ENCODE measurements at regions not wholly inside any gene's neighbourhood (a gene's known extent, or its start where the extent isn't known, plus 50 kb on each side); places are given as distances from the start of the nearest gene placed in this dataset.

DNA sequence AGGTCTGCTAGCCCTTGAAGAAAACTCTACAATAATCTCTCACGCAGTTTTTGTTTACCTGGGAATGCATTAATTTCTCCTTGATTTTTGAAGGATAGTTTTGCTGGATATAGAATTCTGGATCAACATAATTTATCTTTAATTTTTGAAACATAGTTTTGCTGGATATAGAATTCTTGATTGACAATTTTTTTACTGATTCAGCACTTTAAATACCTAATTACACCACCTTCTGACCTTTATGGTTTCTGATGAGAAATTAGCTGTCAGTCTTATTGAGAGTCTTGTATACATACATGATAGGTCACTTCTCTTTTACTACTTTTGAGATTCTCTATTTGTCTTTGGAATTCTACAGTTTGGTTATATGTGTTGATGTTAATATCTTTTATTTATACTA is 741.6 kb downstream of the FGF9 start:
- Mint-ChIP-seq H3K4me3 (no peak overlapping the region), H3K27ac (no peak overlapping the region), H3K4me1 (no peaks in the 10 kb centered on the region), H3K27me3 (no peaks in the 10 kb centered on the region), H3K36me3 (no peaks in the 10 kb centered on the region), H3K9me3 (peaks cover 24% of the 10 kb centered on the region)
- no peak for DNase-seq

DNA sequence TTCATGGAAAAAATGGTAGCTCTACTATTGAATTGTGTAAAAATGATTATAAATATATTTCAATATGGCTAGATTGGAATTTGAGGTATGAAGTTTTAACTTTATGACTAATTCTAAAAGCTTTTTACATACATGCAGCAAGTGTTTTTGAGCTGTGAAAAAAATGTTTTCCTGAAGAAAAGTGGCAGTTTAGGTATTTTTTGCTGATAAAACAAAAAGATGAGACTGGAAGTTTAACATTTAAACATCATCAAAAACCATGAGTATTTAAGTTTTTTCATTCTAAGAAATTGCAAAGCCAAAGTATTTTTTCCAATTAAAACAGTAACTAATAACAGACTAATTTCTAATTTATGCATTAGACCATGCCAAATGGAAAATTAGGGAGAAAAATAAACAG is 751.1 kb downstream of the FGF9 start:
- Mint-ChIP-seq H3K27ac (no peak overlapping the region), H3K9me3 (no peaks in the 10 kb centered on the region), H3K36me3 (no peaks in the 10 kb centered on the region), H3K27me3 (no peaks in the 10 kb centered on the region), H3K4me1 (no peaks in the 10 kb centered on the region), H3K4me3 (no peak overlapping the region)
- DNase-seq: no peak

DNA sequence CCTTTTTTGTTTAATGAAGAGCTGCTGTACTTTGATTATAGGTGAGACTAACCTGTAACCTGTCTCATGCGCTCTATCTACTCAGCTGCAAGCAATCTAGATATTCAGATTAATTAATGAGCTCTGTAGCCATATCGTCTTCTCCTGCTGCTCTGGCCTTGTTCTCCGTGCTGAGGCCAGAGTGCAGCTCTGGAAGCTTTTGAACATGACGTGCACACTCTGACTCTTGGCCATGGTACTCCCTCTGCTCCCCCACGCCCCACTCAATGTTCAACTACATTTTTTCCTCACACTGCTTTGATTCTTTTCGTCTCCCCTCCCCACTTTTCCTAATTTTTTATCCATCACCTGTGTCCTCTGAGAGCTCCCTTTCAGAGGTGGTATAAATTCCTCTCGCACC is 751.8 kb downstream of the FGF9 start:
- Mint-ChIP-seq H3K4me3 (no peak overlapping the region), H3K9me3 (no peaks in the 10 kb centered on the region), H3K36me3 (no peaks in the 10 kb centered on the region), H3K27ac (no peak overlapping the region), H3K4me1 (no peaks in the 10 kb centered on the region), H3K27me3 (no peaks in the 10 kb centered on the region)
- DNase-seq: no peak

DNA sequence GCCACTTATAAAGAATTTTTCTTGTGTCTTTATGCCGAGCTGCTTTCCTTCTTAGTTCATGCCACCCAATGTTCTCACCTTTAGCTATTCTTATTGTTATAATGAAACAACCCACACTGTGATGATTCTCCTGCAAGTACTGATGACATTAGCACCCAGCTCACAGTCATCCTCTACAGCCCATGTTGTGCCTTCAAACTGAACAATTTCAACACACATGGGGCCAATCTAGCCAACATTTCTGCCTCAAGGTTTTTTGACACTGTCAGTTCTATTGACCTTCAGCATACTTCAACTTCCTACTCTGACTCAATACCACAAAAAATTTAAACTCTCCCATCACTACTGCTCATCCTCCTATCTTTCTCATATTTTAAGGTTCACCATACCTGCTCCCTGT is 752.4 kb downstream of the FGF9 start:
- Mint-ChIP-seq H3K9me3 (no peaks in the 10 kb centered on the region), H3K27ac (no peak overlapping the region), H3K36me3 (no peaks in the 10 kb centered on the region), H3K4me3 (no peak overlapping the region), H3K4me1 (no peaks in the 10 kb centered on the region), H3K27me3 (no peaks in the 10 kb centered on the region)
- no peak for DNase-seq

DNA sequence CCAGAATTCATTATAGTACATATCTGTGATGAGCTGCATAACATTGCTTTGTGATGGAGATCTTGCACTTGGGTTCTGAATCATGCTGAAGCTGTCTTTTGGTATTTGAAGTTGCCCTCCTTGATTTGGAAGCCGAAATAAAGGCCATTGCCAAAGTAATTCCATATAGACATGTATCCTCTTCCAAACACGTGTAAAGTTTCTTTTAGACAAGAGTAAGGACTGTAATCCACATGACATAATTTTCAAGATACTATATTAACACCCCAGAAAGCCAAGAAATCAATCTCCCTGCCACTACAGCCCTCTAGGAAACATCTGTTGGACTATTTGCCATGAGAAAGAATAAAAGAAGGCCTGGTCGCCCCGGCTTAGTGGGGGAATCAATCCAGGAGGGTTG is 754.2 kb downstream of the FGF9 start:
- Mint-ChIP-seq H3K36me3 (no peaks in the 10 kb centered on the region), H3K4me1 (no peaks in the 10 kb centered on the region), H3K27ac (no peak overlapping the region), H3K27me3 (no peaks in the 10 kb centered on the region), H3K4me3 (no peak overlapping the region), H3K9me3 (no peaks in the 10 kb centered on the region)
- no peak for DNase-seq

DNA sequence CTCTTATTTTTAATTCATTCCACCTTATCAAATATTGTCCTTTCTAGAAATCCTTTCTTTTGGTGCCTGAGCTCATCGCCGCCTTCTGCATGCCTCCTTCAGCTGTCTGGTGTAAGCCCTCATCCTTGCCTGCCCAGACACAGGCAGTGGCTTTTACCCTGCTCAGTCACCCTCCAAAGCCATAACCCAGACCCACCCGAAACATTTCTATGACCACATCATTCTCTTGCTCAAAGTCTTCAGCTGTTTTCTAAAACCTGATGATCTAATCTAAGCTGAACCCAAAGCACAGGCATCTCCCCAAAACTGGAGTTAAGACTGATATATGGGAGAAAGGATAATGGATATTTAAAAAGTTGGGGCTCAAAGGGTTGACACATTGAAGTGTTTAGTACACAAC is 753.7 kb upstream of the SGCG start:
- Mint-ChIP-seq H3K27me3 (no peaks in the 10 kb centered on the region), H3K27ac (no peak overlapping the region), H3K36me3 (no peaks in the 10 kb centered on the region), H3K9me3 (no peaks in the 10 kb centered on the region), H3K4me1 (no peaks in the 10 kb centered on the region), H3K4me3 (no peak overlapping the region)
- no peak for DNase-seq

DNA sequence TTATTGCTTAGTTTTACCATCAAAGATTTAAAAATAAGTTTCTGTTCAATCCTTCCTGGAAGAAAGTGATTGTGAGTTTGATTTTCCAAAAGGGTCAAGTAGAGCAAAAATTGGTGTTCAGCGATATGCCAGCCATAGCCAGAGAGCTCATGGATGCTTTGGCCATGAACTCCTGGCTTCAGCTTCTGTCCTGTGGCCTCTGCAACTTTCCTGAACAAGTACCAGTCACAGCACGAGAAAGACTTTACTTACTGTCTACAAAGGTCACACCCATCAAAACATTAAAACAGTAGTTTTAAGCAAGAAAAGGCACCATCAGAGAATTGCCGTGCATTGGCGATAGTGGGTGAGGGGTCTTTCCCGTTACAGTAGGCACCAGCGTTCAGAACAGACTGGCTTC is 753.0 kb upstream of the SGCG start:
- Mint-ChIP-seq H3K27me3 (no peaks in the 10 kb centered on the region), H3K36me3 (no peaks in the 10 kb centered on the region), H3K4me1 (no peaks in the 10 kb centered on the region), H3K9me3 (no peaks in the 10 kb centered on the region), H3K27ac (no peak overlapping the region), H3K4me3 (no peak overlapping the region)
- DNase-seq: no peak

DNA sequence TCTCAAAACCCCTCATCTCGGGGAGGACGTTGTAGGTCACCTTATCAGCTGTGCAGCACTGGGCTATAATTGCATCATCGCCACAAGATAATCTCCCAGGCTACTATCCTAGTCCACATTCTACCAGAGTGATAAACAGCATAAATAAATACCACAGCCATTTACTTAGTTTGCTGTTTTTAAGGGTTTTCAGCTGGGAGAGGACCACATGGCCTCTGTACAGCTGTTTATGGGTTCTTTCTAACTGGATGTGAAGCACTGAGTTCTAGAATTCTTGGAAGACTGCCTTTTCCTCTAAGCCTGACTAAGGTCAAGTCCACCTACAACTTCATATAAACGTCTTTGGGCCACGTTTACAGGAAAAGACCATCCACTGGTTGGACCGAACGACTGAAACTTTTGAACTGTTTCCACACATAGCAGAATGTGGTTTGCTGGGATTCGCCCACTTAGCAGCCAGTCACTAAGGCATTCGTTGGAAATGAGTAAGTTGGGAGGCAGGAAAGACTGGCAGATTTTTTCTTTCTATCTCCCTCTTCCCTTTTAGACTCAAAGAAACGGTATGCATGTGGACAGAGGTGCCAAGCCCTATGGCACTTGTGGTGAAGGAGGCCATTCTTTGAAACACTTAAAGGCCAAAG is 752.5 kb upstream of the SGCG start:
- no peak overlapping the region for H3K4me3 Mint-ChIP-seq
- no peaks in the 10 kb centered on the region for H3K4me1 Mint-ChIP-seq
- no peaks in the 10 kb centered on the region for H3K36me3 Mint-ChIP-seq
- no peak for DNase-seq
- H3K9me3 Mint-ChIP-seq: no peaks in the 10 kb centered on the region
- no peaks in the 10 kb centered on the region for H3K27me3 Mint-ChIP-seq
- H3K27ac Mint-ChIP-seq: no peak overlapping the region

DNA sequence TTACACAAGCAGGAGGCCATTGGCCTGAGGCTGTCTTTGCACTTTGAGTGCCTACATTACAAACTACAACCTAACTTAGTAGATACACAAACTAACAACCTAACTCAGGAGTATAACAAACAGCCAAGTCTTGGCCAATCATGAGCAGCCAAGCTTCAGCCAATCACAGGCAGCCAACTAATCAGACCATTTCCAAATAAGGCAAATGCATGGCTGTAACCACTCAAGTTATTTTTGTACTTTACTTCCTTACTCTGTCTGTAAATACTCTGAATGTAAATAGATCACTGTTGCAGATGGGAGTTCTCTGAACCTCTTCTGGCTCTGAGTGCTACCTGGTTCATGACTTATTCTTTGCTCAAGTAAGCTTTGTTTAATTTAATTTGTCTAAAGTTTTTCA is 748.1 kb upstream of the SGCG start:
- Mint-ChIP-seq H3K27ac (no peak overlapping the region), H3K27me3 (no peaks in the 10 kb centered on the region), H3K4me1 (no peaks in the 10 kb centered on the region), H3K36me3 (no peaks in the 10 kb centered on the region), H3K4me3 (no peak overlapping the region), H3K9me3 (no peaks in the 10 kb centered on the region)
- DNase-seq: no peak

DNA sequence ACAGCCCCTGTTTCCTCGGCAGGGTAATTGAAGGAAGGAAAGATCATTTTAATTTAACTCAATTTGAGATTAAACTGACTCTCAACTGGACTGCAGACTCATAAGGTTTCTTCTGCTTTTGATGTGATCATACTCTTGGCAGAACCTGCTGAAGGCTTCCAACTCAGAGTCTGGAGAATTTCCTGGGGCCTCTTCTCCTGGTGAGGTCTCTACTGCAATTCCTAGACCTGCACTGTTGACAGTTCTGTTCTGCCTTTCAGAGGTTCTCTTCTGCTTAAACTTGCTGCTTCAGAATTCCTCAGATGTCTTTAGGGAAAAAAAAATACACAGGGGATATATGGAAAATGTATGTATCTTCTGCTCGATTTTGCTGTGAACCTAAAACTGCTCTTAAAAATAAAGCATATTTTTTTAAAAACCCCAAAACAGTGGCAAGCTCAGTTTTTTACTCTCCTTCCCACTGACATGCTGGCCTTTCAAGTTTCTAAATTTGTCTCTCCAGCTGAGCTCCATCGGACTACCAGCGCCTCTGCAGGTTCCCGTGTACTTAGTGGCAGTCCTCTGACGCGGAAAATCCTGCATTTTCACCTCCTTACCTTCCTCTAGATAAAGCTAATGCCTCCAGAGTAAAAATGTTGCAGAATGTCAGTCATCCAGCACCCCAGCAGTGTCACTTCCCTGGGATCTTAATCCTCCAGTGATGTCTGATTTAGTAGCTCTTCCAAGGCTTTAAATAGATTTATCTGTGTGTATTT is 733.5 kb upstream of the SGCG start:
- no peak overlapping the region for H3K4me3 Mint-ChIP-seq
- H3K4me1 Mint-ChIP-seq: no peaks in the 10 kb centered on the region
- H3K36me3 Mint-ChIP-seq: no peaks in the 10 kb centered on the region
- no peak overlapping the region for H3K27ac Mint-ChIP-seq
- H3K9me3 Mint-ChIP-seq: peaks cover 2% of the 10 kb centered on the region
- H3K27me3 Mint-ChIP-seq: no peaks in the 10 kb centered on the region
- DNase-seq: no peak

DNA sequence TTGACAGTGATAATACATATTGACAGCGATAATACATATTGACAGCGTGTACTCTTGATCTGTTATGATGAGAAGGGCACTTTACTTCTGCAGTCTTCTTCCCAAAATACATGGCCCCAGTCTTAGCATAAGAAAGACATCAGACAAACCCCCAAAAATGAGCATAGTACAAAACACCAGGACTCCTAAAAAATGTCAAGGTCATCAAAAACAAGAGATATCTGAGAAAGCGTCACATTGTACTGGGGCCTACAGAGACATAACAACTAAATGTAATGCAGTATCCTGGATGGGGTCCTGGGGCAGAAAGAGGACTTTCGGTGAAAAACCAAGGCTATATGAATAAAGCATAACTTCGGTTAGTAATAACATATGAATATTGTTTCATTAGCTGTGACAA is 731.5 kb upstream of the SGCG start:
- H3K27ac Mint-ChIP-seq: no peak overlapping the region
- H3K4me1 Mint-ChIP-seq: no peaks in the 10 kb centered on the region
- no peak for DNase-seq
- H3K4me3 Mint-ChIP-seq: no peak overlapping the region
- H3K27me3 Mint-ChIP-seq: no peaks in the 10 kb centered on the region
- no peaks in the 10 kb centered on the region for H3K9me3 Mint-ChIP-seq
- H3K36me3 Mint-ChIP-seq: no peaks in the 10 kb centered on the region

DNA sequence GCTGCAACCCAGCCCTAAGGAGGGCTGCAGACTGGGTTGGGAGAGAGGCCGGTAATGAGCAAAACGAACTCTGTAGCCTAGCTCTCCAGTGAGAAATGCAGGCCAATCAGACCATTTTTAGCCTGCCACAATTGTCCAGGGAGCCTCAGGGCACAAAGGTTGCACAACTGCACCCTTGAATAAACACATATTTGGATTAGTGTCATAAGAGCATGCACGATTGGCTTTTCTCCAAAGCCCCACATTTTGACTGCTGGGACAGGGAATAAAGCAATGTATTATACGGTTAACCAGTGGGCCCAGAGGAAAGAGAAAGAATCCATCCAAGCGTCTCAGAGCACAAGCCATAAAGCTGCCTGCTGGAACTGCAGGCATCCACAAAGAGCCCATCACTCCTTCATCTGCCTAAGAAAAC is 729.4 kb upstream of the SGCG start:
- no peak overlapping the region for H3K27ac Mint-ChIP-seq
- H3K4me1 Mint-ChIP-seq: no peaks in the 10 kb centered on the region
- no peaks in the 10 kb centered on the region for H3K27me3 Mint-ChIP-seq
- H3K4me3 Mint-ChIP-seq: no peak overlapping the region
- no peaks in the 10 kb centered on the region for H3K36me3 Mint-ChIP-seq
- H3K9me3 Mint-ChIP-seq: no peaks in the 10 kb centered on the region
- no peak for DNase-seq

DNA sequence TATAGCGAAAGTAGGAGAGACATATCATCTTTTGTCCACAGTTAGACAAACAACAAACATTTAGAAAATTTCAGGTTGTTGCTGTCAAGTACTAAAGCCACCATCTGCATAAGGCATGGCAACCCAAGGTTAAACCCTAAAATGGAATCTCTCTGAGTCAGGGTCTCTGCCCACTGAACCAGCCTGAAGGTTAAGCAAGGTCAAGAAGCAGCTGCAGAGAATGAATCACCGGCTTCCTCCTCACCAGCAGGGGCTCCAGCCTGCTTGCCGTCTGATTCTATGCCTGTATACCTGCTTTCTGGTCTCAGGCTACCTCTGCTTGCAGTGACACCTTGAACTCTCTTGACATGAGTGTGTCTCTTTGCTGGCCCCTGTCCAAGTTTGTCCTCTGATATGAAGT is 726.2 kb upstream of the SGCG start:
- Mint-ChIP-seq H3K27me3 (no peaks in the 10 kb centered on the region), H3K9me3 (no peaks in the 10 kb centered on the region), H3K27ac (no peak overlapping the region), H3K36me3 (no peaks in the 10 kb centered on the region), H3K4me3 (no peak overlapping the region), H3K4me1 (no peaks in the 10 kb centered on the region)
- no peak for DNase-seq

DNA sequence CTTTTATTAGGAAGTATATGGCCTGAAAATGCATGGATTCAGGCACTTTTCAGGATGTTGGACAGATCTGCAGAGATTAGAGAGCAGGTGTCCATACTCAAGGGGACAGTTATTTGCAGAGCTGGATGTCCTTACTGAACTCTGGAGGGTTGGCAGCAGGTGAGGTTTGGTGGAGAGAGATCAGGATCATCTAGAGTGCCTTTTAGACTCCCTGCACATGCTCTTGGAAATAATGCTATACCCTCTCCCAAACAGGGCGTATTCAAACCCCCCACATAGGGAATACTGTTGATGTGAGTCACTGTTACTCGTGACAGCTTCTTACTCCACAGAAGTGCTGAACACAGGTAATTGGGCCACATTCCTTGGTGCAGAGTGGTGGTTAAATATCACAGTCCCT is 725.7 kb upstream of the SGCG start:
- Mint-ChIP-seq H3K9me3 (no peaks in the 10 kb centered on the region), H3K4me3 (no peak overlapping the region), H3K27me3 (no peaks in the 10 kb centered on the region), H3K4me1 (no peaks in the 10 kb centered on the region), H3K36me3 (no peaks in the 10 kb centered on the region), H3K27ac (no peak overlapping the region)
- DNase-seq: no peak

DNA sequence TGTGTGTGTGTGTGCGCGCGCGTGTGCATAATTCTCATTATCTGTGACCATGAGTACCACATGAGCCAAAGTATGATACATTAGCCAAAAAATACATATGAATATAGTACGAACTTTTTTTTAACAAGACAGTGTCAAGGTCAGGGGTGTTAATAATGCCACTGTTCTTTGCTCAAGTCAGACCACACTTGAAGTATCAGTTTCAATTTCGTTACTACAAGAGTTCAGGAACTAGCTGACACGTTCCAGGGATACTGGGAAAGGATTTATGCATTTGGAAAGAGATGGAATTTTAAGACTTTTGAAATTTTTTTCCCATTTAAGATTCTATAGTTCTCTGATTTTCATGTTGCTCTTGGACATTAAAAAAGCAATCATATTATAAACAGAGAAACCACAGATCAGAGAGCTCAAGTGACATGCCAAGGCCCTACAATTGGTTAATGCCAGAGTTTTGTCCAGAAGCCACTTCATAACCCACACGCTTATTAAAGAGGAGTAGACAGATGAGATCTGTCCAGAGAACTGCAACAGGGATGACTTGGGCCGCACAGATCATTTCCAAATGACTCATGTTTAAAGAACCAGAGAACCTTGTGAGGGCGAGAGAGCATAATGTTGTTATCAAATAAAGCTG is 718.8 kb upstream of the SGCG start:
- no peak overlapping the region for H3K27ac Mint-ChIP-seq
- H3K27me3 Mint-ChIP-seq: no peaks in the 10 kb centered on the region
- no peaks in the 10 kb centered on the region for H3K9me3 Mint-ChIP-seq
- no peaks in the 10 kb centered on the region for H3K36me3 Mint-ChIP-seq
- H3K4me3 Mint-ChIP-seq: no peak overlapping the region
- no peaks in the 10 kb centered on the region for H3K4me1 Mint-ChIP-seq
- DNase-seq: no peak

DNA sequence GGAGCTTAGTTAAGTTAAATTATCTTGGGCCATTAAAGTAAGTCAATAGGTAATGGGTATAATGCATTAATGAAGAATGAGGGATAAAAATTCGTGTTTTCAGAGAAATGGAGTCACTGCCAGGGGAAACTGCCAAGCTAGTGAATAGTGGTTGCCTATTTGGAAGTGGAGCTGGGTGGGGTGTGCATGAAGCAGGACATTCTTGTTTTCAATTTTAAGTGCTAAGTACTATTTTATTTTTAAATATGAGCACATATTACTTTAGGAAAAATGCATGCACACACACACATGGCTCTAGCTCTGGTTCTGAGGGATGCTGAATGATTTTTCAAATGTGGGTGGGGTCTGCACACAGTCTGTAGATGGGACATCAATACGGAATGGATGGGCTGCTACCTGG is 717.7 kb upstream of the SGCG start:
- Mint-ChIP-seq H3K4me3 (no peak overlapping the region), H3K27ac (no peak overlapping the region), H3K36me3 (no peaks in the 10 kb centered on the region), H3K27me3 (no peaks in the 10 kb centered on the region), H3K4me1 (no peaks in the 10 kb centered on the region), H3K9me3 (no peaks in the 10 kb centered on the region)
- DNase-seq: no peak

Measured in activated naive CD8-positive, alpha-beta T cell treated with anti-CD3 and anti-CD28 coated beads for 36 hours (primary cell).